ENCODE measurements at regions not wholly inside any gene's neighbourhood (a gene's known extent, or its start where the extent isn't known, plus 50 kb on each side); places are given as distances from the start of the nearest gene placed in this dataset.

GRCh38 chr9:99561509-99561917 is 260.2 kb upstream of the NR4A3 start:
- DNase-seq = no peak

GRCh38 chr9:99561961-99562565 is 259.6 kb upstream of the NR4A3 start:
- no peak for DNase-seq

- DNase-seq = no peak
These were observed 258.3 kb upstream of the NR4A3 start for GRCh38 chr9:99563364-99563763.

DNA sequence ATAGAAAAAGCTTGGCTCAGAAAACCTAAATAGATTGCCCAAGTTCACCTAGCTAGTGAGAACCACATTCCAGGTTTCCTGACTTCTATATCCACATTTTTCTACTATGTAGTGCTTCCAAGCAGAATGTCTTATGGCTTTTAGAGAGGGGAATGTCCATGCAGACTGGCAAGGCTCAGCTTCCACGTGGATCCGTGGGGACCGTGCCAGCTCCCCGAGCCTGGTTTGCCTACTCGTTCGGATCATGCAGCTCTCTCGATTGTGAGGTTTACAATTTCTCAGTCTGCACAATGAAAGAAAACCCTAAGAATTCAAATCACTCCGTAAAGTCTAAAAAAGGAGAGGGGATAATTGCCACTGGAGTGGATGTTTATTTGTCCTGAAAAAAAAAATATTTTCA is 256.5 kb upstream of the NR4A3 start:
- no peak for DNase-seq

GRCh38 chr9:99567436-99567835 is 254.2 kb upstream of the NR4A3 start:
- no peak for DNase-seq

GRCh38 chr9:99569840-99570239 is 251.8 kb upstream of the NR4A3 start:
- DNase-seq = no peak

DNA sequence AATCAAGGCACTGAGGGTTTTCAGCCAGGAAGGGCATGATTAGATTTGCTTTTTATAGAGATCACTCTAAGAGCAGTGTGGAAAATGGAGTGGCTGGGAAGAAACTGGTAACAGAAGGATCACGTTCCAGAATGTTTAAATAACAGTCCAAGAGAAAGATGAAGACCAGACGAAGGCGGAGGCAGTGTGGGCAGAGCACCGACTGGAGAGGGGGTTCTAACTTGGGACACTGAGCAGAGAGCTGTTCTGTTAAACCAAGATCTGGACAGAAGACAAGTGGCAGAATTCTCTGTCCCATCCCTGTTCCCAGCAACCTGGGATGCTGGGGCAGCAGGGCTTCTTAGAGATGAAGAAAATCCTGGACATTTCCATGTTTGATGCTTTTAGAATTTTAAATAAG is 249.1 kb upstream of the NR4A3 start:
- no peak for DNase-seq

GRCh38 chr9:99573085-99573484 is 248.6 kb upstream of the NR4A3 start:
- DNase-seq = no peak

DNA sequence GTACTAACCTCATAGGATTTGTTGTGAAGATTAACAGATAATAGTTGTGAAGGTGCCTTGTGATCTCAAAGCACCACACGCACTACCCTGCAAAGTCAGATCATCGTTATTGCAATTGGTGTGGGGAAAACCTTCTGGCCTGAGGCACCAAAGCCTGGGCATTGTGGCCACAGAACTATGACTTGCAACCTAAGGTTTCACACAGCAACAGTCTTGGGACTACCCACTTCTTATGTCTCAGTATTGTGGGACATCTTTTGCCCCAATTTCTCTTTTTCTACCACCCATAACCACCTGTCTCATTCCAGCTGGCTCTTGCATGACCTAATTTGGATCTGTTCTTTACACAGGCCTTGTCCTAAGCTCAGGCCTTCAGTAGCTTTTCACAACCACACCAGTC is 247.8 kb upstream of the NR4A3 start:
- DNase-seq = no peak

GRCh38 chr9:99576002-99576401 is 245.7 kb upstream of the NR4A3 start:
- DNase-seq = no peak

DNA sequence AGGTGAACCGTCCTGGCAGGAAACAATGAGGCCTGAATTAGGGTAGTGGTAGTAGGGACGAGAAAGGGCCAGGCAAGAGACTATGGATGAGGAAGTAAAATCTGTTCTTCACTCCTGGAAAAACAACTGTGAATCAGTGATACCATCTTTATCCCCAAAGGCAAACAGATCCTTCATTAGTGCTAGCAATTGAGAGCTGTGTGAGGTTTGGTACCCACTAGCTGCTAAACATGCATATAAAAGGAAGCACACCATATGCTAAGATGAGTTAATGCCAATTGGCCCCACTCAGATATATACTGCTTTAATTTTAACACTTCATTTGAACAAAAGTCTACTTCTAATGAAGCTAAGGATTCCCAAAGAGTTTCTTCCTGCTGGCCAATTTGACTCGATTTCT is 244.8 kb upstream of the NR4A3 start:
- no peak for DNase-seq

GRCh38 chr9:99577351-99577750 is 244.3 kb upstream of the NR4A3 start:
- DNase-seq = no peak

GRCh38 chr9:99578666-99579065 is 243.0 kb upstream of the NR4A3 start:
- DNase-seq = no peak

DNA sequence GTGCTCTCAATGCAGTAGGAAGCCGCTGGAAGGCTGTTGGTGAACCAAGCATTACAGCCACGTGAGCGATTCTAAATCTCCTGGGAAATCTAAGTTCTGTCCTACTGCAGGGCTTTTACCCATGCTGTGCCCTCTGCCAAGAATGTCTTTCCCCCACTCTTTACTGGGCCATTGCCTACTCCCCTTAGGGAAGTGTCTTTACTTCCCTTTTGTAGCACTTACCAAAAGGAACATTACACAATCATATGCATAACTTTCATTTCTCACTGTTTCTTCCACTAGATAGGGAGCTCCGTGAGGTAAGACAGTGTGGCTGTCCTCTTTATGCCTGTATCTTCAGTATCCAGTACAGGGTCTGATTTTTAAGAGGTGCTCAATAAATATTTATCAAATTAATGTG is 241.7 kb upstream of the NR4A3 start:
- DNase-seq = no peak

- DNase-seq = no peak
These were observed 238.9 kb upstream of the NR4A3 start for GRCh38 chr9:99582814-99583213.

DNA sequence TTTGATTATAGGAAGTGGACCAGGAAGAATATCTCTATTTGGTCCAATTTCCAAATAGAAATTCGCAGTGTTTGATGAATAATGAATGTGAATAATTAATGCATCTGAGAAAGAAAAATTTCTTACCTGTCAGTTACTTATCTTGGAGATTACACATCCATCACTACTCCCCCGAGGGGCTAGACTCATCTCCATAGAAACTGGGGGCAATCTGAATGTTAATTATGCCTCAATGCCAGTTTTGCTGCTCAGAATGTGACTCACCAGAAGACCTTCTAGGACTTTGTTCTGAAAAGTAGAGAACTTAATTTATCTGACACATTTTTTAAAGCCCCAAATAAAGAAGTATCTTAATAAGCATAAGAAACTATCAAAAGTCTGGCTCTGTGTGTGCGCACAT is 233.4 kb upstream of the NR4A3 start:
- DNase-seq = no peak

GRCh38 chr9:99588747-99589146 is 232.9 kb upstream of the NR4A3 start:
- no peak for DNase-seq

GRCh38 chr9:99590410-99590809 is 231.3 kb upstream of the NR4A3 start:
- DNase-seq = no peak

DNA sequence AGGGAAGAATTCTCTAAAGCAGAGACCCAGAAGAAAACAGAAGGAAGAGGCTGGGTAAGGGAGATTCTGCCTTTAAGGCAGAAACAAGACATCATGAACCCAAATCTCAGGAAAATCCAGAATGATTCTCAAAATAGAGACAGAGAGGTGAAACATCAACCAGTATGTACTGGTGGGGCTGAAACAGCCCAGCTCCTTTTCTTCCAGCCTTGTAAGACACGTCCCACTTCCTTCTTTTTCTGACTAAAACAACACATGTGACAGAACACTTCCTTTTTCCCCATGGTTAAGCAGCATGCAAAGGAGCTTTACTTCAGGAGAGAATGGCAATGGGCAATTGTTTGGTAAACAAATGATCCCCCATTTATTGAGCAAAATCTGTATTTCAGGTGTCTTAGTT is 230.8 kb upstream of the NR4A3 start:
- DNase-seq = no peak

- DNase-seq = no peak
These were observed 229.9 kb upstream of the NR4A3 start for GRCh38 chr9:99591770-99592169.

- no peak for DNase-seq
These were observed 228.7 kb upstream of the NR4A3 start for GRCh38 chr9:99592834-99593574.

DNA sequence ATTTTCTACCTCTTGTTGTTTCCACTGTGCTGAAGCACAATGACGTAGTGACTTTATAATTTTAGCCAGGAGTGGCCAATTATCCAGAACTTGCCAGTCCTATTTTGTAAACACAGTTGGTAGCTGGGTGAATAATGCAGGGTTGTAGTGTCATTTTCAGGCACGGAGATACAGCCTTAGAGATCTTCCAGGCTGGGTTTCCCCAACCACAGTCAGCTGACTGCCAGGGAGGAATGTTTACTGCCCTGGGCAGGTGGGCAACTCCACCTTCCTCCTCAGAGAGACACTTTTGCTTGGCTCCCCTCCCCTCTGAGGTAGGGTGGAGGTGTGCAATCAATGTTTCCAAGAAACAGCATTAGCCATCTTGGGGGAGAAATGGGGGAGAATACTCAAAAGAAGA is 228.1 kb upstream of the NR4A3 start:
- peak; percentile 80 for DNase-seq

GRCh38 chr9:99594056-99594780 is 227.5 kb upstream of the NR4A3 start:
- peak; percentile 70 for DNase-seq

DNA sequence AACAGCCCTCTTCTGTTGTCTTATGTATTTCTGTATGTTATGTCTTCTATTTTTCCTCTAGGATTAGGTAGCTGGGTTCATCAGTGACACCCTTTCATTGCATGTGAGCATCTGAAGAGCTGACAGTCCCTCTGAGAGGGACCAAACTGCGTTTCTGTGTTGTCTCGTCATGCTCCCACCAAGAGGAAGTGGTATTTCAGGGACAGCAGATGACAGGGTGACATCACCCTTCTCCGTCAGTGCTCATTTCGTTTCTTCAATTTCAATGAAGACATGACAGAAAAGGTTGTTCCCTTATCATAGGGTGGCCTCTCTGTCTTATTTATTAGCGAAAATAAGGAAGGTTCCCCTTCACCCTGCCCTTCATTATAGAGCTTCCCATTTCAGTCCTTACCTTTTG is 225.9 kb upstream of the NR4A3 start:
- DNase-seq = no peak

Data from islet precursor cell (in vitro differentiated cells).